ENCODE measurements at regions not wholly inside any gene's neighbourhood (a gene's known extent, or its start where the extent isn't known, plus 50 kb on each side); places are given as distances from the start of the nearest gene placed in this dataset.

DNA sequence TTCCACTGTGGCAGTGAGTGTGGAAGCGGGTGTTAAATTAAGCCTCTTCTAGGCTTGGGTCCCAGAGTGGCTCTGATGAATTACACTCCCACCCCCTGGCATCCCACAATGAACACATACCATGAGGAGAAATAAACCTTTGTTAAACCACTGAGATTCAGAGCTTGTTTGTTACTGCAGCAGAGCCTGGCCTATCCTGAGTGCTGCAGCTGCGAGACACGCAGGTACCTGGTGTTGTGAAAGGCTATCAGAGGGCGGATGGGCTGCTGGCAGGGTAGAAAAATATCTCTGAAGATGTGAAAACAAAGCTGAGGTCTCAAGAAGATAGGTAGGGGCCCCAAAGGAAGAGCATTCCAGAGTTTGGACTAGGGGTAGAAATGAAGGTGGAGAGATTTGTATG lies 138.4 kb upstream of the STX18 start:
- DNase-seq, result no peak
- no peaks in the 10 kb centered on the region for H3K36me3 ChIP-seq
- H3K27me3 ChIP-seq, result no peaks in the 10 kb centered on the region
- TF ChIP-seq POLR2A (IDR thresholded peaks at IDR 0.05) (no peak), CTCF (IDR thresholded peaks at IDR 0.05) (no peak)
- intact Hi-C loops (cut with DNase I; ENCODE audit: low total_unique reads), result no loop called here
- no peak overlapping the region for H3K27ac ChIP-seq
- no peaks in the 10 kb centered on the region for H3K4me1 ChIP-seq
- no peak overlapping the region for H3K4me3 ChIP-seq
- no peaks in the 10 kb centered on the region for H3K9me3 ChIP-seq

GRCh38 chr4:4677556-4678522 lies 136.0 kb upstream of the STX18 start:
- DNase-seq, result peak; percentile 59 to 66
- H3K9me3 ChIP-seq, result no peaks in the 10 kb centered on the region
- peak overlapping the region in 1 of 2 donors; percentile 5 for H3K4me3 ChIP-seq
- no peaks in the 10 kb centered on the region for H3K36me3 ChIP-seq
- no peaks in the 10 kb centered on the region for H3K4me1 ChIP-seq
- peak overlapping the region; percentile 36 to 64 for H3K27ac ChIP-seq
- TF ChIP-seq CTCF (IDR thresholded peaks at IDR 0.05) (peak; percentile 25 to 49 (median 39)), POLR2A (IDR thresholded peaks at IDR 0.05) (no peak)
- intact Hi-C loops (cut with DNase I; ENCODE audit: low total_unique reads), result no loop called here
- no peaks in the 10 kb centered on the region for H3K27me3 ChIP-seq

DNA sequence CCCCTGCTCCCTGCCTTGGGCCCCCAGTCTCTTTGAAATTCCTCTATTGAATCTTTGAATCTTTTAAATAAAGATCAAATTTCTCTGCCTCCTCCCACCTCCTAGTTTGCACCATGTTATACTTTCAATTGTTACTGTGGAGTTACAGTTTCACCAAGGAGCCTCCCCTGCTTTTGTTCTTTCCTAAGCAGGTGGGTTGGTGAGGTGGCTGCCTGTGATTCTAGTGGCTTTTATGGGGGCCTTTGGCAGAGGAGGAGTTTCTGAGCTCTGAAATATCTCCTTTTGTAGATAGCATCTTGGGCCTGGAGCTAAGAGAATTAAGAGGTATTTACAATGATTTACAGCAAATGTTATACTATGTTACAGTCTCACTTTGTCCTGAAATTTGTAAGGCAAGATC lies 133.8 kb upstream of the STX18 start:
- no peak for TF ChIP-seq POLR2A (IDR thresholded peaks at IDR 0.05)
- no peak for TF ChIP-seq CTCF (IDR thresholded peaks at IDR 0.05)

GRCh38 chr4:4675051-4675581 lies 133.3 kb upstream of the STX18 start:
- intact Hi-C loops (cut with DNase I; ENCODE audit: low total_unique reads), result no loop called here
- Histone ChIP-seq H3K9me3 (no peaks in the 10 kb centered on the region), H3K4me3 (no peak overlapping the region), H3K4me1 (no peaks in the 10 kb centered on the region), H3K36me3 (no peaks in the 10 kb centered on the region), H3K27me3 (no peaks in the 10 kb centered on the region), H3K27ac (no peak overlapping the region)
- no peak for DNase-seq
- no peak for TF ChIP-seq CTCF (IDR thresholded peaks at IDR 0.05)
- no peak for TF ChIP-seq POLR2A (IDR thresholded peaks at IDR 0.05)

More for the DNA sequence above, 133.8 kb upstream of the STX18 start:
- Histone ChIP-seq H3K9me3 (no peaks in the 10 kb centered on the region), H3K27ac (no peak overlapping the region), H3K4me1 (no peaks in the 10 kb centered on the region), H3K36me3 (no peaks in the 10 kb centered on the region), H3K4me3 (no peak overlapping the region), H3K27me3 (no peaks in the 10 kb centered on the region)
- no peak for DNase-seq
- intact Hi-C loops (cut with DNase I; ENCODE audit: low total_unique reads), result no loop called here

DNA sequence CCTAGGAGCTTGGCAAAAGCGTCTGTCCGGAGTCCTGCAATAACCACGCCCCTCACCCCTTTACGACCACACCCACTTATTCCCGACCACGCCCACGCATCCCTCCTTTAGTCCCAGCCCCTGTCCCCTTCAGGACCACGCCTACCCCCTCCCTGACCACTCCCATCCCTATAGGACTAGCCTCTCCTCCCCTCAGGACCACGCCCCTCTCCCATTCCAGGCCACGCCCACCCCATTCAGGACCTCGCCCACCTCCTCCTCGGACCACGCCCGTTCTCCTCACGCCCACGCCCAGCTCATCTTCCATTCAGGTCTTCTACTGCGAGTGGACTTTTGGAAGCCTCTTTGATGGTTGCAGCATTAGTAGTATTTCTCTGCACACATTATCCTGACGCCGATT lies 131.2 kb upstream of the STX18 start:
- TF ChIP-seq POLR2A (IDR thresholded peaks at IDR 0.05), result no peak
- no peak for TF ChIP-seq CTCF (IDR thresholded peaks at IDR 0.05)
- H3K9me3 ChIP-seq, result no peaks in the 10 kb centered on the region
- peak in 1 of 2 donors; percentile 24 for DNase-seq
- intact Hi-C loops (cut with DNase I; ENCODE audit: low total_unique reads), result no loop called here
- no peak overlapping the region for H3K4me3 ChIP-seq
- no peaks in the 10 kb centered on the region for H3K4me1 ChIP-seq
- no peaks in the 10 kb centered on the region for H3K36me3 ChIP-seq
- H3K27me3 ChIP-seq, result no peaks in the 10 kb centered on the region
- no peak overlapping the region for H3K27ac ChIP-seq
